A549 (cell line): ENCODE measurements at regions not wholly inside any gene's neighbourhood (a gene's known extent, or its start where the extent isn't known, plus 50 kb on each side); places are given as distances from the start of the nearest gene placed in this dataset.
"Not testable (repeated sequence)": the region's sequence is repeated elsewhere in the genome, so short reads cannot be mapped to it uniquely, and the experiment has no call there.

Experiments
- ATAC-seq, 2 experiments: fragments of 200-7000 bp in 1 of 2; fragments of >200 bp in 1 of 2; cut with Nextera tagmentation in 1 of 2; cut with Tn5 transposase in 1 of 2; 3 replicates each; pipeline versions ENCODE4 v1.8.0 to v1.9.1; 2018 to 2020; ENCODE audit warnings: mild to moderate bottlenecking in 1 of 2, moderate library complexity in 1 of 2
- CTCF ChIA-PET: fragments of 300-600 bp; sonication (Branson Sonifier 250); formaldehyde crosslinking; extraction: SDS; loops from one replicate; lab custom pipeline; 2021; ENCODE audit warnings: antibody characterized with exemption, inconsistent platforms; lab: Yijun Ruan, JAX
- POLR2A ChIA-PET: fragments of 350-600 bp; formaldehyde crosslinking; extraction: SDS; loops from one replicate; lab custom pipeline; 2021; ENCODE audit warnings: antibody characterized with exemption, inconsistent platforms; lab: Yijun Ruan, JAX
- DNase-seq, 2 experiments: peaks; one replicate each; pipeline versions ENCODE4 v3.0.0 to v3.0.0-alpha.2; 2011 to 2016; ENCODE audit warnings: low read depth in 1 of 2, low spot score in 1 of 2
- FAIRE-seq: peaks from 2 replicates; lab custom pipeline; 2011; peaks lifted over from hg19 to GRCh38; lab: Jason Lieb, UNC
- H3K27ac ChIP-seq, 2 experiments: fragments of >200 bp; sonication (Bioruptor Twin); formaldehyde crosslinking; 3 replicates each; pipeline ENCODE4 v1.5.1; 2016 to 2017
- H3K4me1 ChIP-seq: fragments of >200 bp; sonication (Bioruptor Twin); formaldehyde crosslinking; 3 replicates; pipeline ENCODE4 v1.6.1; 2016
- H3K4me2 ChIP-seq: fragments of >200 bp; sonication (Bioruptor Twin); formaldehyde crosslinking; 3 replicates; pipeline ENCODE4 v1.6.1; 2016
- H3K4me3 ChIP-seq: fragments of >200 bp; sonication (Bioruptor Twin); formaldehyde crosslinking; 3 replicates; pipeline ENCODE4 v1.5.1; 2016
- H3K9me3 ChIP-seq: fragments of >200 bp; sonication (Bioruptor Twin); formaldehyde crosslinking; 3 replicates; pipeline ENCODE4 v1.6.1; 2016
- CBX2 ChIP-seq: fragments of 200-600 bp; sonication (generic); IDR thresholded peaks from 2 replicates; pipeline ENCODE4 v1.6.1; 2016; ENCODE audit warnings: low read depth, mild to moderate bottlenecking, borderline replicate concordance
- CEBPB ChIP-seq, 2 experiments: fragments of >200 bp in 1 of 2; sonication (Bioruptor Twin) in 1 of 2; formaldehyde crosslinking in 1 of 2; IDR thresholded peaks; 2 replicates each; pipeline ENCODE4 v1.6.1; 2012 to 2016
- CHD4 ChIP-seq: fragments of 200-600 bp; sonication (generic); IDR thresholded peaks from 2 replicates; pipeline ENCODE4 v1.6.1; 2016; ENCODE audit warnings: antibody characterized with exemption, mild to moderate bottlenecking, borderline replicate concordance
- EHF ChIP-seq: fragments of 250-450 bp; sonication (Bioruptor Pico); IDR thresholded peaks from 2 replicates; pipeline ENCODE4 v1.5.0; 2020; ENCODE audit warnings: mild to moderate bottlenecking
- ESRRA ChIP-seq: fragments of 150-350 bp; IDR thresholded peaks from 2 replicates; pipeline ENCODE4 v1.6.1; 2014; ENCODE audit warnings: mild to moderate bottlenecking, low read length, borderline replicate concordance
- FOSL2 ChIP-seq, 2 experiments: fragments of 450-650 bp in 1 of 2; fragments of >200 bp in 1 of 2; sonication (Bioruptor Twin) in 1 of 2; formaldehyde crosslinking; IDR thresholded peaks; 2 replicates each; pipeline versions ENCODE4 v1.5.0 to v1.6.1; 2016 to 2020; ENCODE audit warnings: mild to moderate bottlenecking in 1 of 2, moderate library complexity in 1 of 2
- FOXS1 ChIP-seq: fragments of 250-450 bp; sonication (Bioruptor Pico); IDR thresholded peaks from 2 replicates; pipeline ENCODE4 v1.5.0; 2020; ENCODE audit warnings: mild to moderate bottlenecking, moderate library complexity
- GATA3 ChIP-seq: IDR thresholded peaks from 2 replicates; pipeline ENCODE4 v1.6.1; 2012; ENCODE audit warnings: borderline replicate concordance
- HMGXB4 ChIP-seq: fragments of 250-450 bp; sonication (Bioruptor Pico); IDR thresholded peaks from 2 replicates; pipeline ENCODE4 v1.5.0; 2021; ENCODE audit warnings: mild to moderate bottlenecking, moderate library complexity, borderline replicate concordance
- JUN ChIP-seq, 2 experiments: fragments of >200 bp; sonication (Bioruptor Twin); formaldehyde crosslinking; IDR thresholded peaks; 2 replicates in 1 of 2; 3 replicates in 1 of 2; pipeline ENCODE4 v1.6.1; 2016 to 2017
- KDM1A ChIP-seq: fragments of 200-600 bp; sonication (generic); IDR thresholded peaks from 2 replicates; pipeline ENCODE4 v1.6.1; 2016; ENCODE audit warnings: low read depth, mild to moderate bottlenecking
- KDM5A ChIP-seq: fragments of 200-600 bp; sonication (generic); IDR thresholded peaks from 2 replicates; pipeline ENCODE4 v1.6.1; 2016; ENCODE audit warnings: antibody characterized with exemption, mild to moderate bottlenecking
- MAFK ChIP-seq: fragments of 450-650 bp; IDR thresholded peaks from 2 replicates; pipeline ENCODE4 v1.6.1; 2014; ENCODE audit not compliant: partially characterized antibody
- MAZ ChIP-seq: fragments of 150-350 bp; IDR thresholded peaks from 2 replicates; pipeline ENCODE4 v1.6.1; 2014; ENCODE audit warnings: antibody characterized with exemption, low read depth, low read length, borderline replicate concordance
- MYC ChIP-seq: IDR thresholded peaks from 2 replicates; pipeline ENCODE4 v1.6.1; 2012; ENCODE audit warnings: mild to moderate bottlenecking, inconsistent platforms, low read length, improper control_type of control experiment, borderline replicate concordance
- NR3C1 ChIP-seq: fragments of >200 bp; sonication (Bioruptor Twin); formaldehyde crosslinking; IDR thresholded peaks from 3 replicates; pipeline ENCODE4 v1.6.1; 2017
- PHF8 ChIP-seq: fragments of 200-600 bp; sonication (generic); IDR thresholded peaks from 2 replicates; pipeline ENCODE4 v1.6.1; 2016; ENCODE audit warnings: low read depth, mild to moderate bottlenecking, antibody characterized with exemption, moderate library complexity, borderline replicate concordance
- POLR2A ChIP-seq: IDR thresholded peaks from 2 replicates; pipeline ENCODE4 v1.6.1; 2012; ENCODE audit warnings: mild to moderate bottlenecking, low read length
- RARB ChIP-seq: fragments of 250-450 bp; sonication (Bioruptor Pico); IDR thresholded peaks from 2 replicates; pipeline ENCODE4 v1.8.0; 2021; ENCODE audit warnings: mild to moderate bottlenecking, moderate library complexity
- REST ChIP-seq: fragments of 200-600 bp; sonication (generic); IDR thresholded peaks from 2 replicates; pipeline ENCODE4 v1.6.1; 2016; ENCODE audit warnings: antibody characterized with exemption, mild to moderate bottlenecking, moderate library complexity
- RFX5 ChIP-seq: fragments of 450-650 bp; IDR thresholded peaks from 2 replicates; pipeline ENCODE4 v1.7.1; 2014; ENCODE audit warnings: antibody characterized with exemption, mild to moderate bottlenecking, moderate library complexity
- TFCP2L1 ChIP-seq: fragments of 250-450 bp; sonication (Bioruptor Pico); IDR thresholded peaks from 2 replicates; pipeline ENCODE4 v1.5.0; 2021; ENCODE audit warnings: mild to moderate bottlenecking
- WGBS: methylation state at CpG from one replicate; pipeline ENCODE4 v1.1.6; 2017; ENCODE audit errors: missing lambda C conversion rate; 5-methylcytosine and 5-hydroxymethylcytosine counted together
- TF ChIP-seq, protein P1 (sequence below): fragments of >200 bp; sonication (Bioruptor Twin); formaldehyde crosslinking; IDR thresholded peaks from 3 replicates; pipeline ENCODE4 v1.6.1; 2016
- TF ChIP-seq, protein P2 (sequence below): fragments of 150-350 bp; IDR thresholded peaks from 2 replicates; pipeline ENCODE4 v1.6.1; 2014; ENCODE audit warnings: low read depth, mild to moderate bottlenecking, low read length
- TF ChIP-seq, protein P3 (sequence below): fragments of 250-450 bp; sonication (Bioruptor Pico); IDR thresholded peaks from 2 replicates; pipeline ENCODE4 v1.5.0; 2020; ENCODE audit warnings: low read depth, mild to moderate bottlenecking, moderate library complexity

DNA sequence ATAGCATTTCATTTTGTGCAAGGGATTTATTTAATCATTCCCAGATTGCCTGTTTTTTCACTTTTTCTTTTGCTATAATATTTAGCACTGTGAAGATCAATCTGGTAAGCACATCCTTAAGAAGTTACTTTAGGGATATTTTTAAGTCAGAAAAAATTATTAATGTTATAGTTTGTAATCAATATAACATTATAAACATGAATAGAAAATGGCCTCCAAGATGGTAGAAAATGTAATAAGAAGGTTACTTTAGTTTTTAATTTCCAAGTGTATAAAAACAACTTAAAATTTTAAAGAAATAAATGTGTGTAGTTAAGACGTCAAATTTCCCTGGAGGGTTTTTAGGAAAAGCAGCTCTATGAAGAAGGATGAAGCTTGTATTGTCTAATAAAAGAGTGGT lies 81.9 kb upstream of the SERPINE2 start:
- H3K4me1 ChIP-seq, result no peaks in the 10 kb centered on the region
- H3K9me3 ChIP-seq, result peaks cover 17% of the 10 kb centered on the region
- WGBS, result 85% methylated on average over 1 of the region's 1 CpG
- DNase-seq, result no peak
- no peak overlapping the region for H3K4me2 ChIP-seq
- no peak overlapping the region for H3K4me3 ChIP-seq
- FAIRE-seq, result no peak
- CTCF ChIA-PET, result interaction anchor here (0.9 kb wide), 1 partner anchor 72 kb away, joined by 4 read pairs; no protein-coding TSS in a partner anchor
- ATAC-seq, result no peak
- no peak for TF ChIP-seq CBX2
- TF ChIP-seq KDM1A, result no peak
- no peak for TF ChIP-seq CHD4
- TF ChIP-seq MAFK, result no peak
- no peak for TF ChIP-seq POLR2A
- TF ChIP-seq TFCP2L1, result no peak
- TF ChIP-seq PHF8, result no peak
- no peak for TF ChIP-seq MYC
- TF ChIP-seq RARB (CRISPR knock-in tag), result no peak
- TF ChIP-seq FOSL2 (IDR thresholded peaks at IDR 0.05), result no peak
- TF ChIP-seq FOSL2 (CRISPR knock-in tag; IDR thresholded peaks at IDR 0.05), result no peak
- no peak for TF ChIP-seq REST
- TF ChIP-seq EHF, result no peak
- TF ChIP-seq FOXS1 (CRISPR knock-in tag), result no peak
- TF ChIP-seq, all 56 proteins: peak for 0
- POLR2A ChIA-PET, result no interaction called here
- H3K27ac ChIP-seq, result no peak overlapping the region

DNA sequence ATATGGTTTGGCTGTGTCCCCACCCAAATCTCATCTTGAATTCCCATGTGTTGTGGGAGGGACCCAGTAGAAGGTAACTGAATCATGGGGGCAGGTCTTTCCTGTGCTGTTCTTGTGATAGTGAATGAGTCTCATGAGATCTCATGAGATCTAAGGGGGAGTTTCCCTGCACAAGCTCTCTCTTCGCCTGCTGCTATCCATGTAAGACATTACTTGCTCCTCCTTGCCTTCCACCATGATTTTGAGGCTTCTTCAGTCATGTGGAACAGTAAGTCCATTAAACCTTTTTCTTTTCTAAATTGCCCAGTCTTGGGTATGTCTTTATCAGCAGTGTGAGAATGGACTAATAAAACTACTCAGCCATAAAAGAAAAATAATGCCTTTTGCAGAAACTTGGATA lies 80.8 kb upstream of the SERPINE2 start:
- H3K4me2 ChIP-seq, H3K27ac ChIP-seq, H3K9me3 ChIP-seq, FAIRE-seq, POLR2A ChIA-PET, DNase-seq, H3K4me1 ChIP-seq, ATAC-seq, H3K4me3 ChIP-seq: not testable (repeated sequence)
- 75% methylated on average over 1 of the region's 1 CpG for WGBS
- CTCF ChIA-PET, result interaction anchor here (0.9 to 1.0 kb wide), 2 partner anchors 12 to 71 kb away, joined by 3 to 4 read pairs; no protein-coding TSS in a partner anchor

GRCh38 chr2:224114428-224114827 lies 75.3 kb upstream of the SERPINE2 start:
- TF ChIP-seq, protein P1, sequence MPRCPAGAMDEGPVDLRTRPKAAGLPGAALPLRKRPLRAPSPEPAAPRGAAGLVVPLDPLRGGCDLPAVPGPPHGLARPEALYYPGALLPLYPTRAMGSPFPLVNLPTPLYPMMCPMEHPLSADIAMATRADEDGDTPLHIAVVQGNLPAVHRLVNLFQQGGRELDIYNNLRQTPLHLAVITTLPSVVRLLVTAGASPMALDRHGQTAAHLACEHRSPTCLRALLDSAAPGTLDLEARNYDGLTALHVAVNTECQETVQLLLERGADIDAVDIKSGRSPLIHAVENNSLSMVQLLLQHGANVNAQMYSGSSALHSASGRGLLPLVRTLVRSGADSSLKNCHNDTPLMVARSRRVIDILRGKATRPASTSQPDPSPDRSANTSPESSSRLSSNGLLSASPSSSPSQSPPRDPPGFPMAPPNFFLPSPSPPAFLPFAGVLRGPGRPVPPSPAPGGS, result no peak
- TF ChIP-seq KDM5A (no peak), JUN (IDR thresholded peaks at IDR 0.05) (no peak), MAZ (no peak), RFX5 (no peak), KDM1A (no peak), ESRRA (no peak), HMGXB4 (CRISPR knock-in tag) (no peak), RARB (CRISPR knock-in tag) (no peak), GATA3 (no peak), EHF (no peak), CEBPB (IDR thresholded peaks at IDR 0.05) (no peak), FOXS1 (CRISPR knock-in tag) (no peak), NR3C1 (no peak)
- TF ChIP-seq, protein P2, sequence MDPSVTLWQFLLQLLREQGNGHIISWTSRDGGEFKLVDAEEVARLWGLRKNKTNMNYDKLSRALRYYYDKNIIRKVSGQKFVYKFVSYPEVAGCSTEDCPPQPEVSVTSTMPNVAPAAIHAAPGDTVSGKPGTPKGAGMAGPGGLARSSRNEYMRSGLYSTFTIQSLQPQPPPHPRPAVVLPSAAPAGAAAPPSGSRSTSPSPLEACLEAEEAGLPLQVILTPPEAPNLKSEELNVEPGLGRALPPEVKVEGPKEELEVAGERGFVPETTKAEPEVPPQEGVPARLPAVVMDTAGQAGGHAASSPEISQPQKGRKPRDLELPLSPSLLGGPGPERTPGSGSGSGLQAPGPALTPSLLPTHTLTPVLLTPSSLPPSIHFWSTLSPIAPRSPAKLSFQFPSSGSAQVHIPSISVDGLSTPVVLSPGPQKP, result no peak
- TF ChIP-seq, protein P3, sequence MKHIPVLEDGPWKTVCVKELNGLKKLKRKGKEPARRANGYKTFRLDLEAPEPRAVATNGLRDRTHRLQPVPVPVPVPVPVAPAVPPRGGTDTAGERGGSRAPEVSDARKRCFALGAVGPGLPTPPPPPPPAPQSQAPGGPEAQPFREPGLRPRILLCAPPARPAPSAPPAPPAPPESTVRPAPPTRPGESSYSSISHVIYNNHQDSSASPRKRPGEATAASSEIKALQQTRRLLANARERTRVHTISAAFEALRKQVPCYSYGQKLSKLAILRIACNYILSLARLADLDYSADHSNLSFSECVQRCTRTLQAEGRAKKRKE (CRISPR knock-in tag), result no peak
- no peak overlapping the region for H3K4me2 ChIP-seq
- POLR2A ChIA-PET, result no interaction called here
- H3K4me3 ChIP-seq, result no peak overlapping the region
- CTCF ChIA-PET, result no interaction called here
- ATAC-seq, result no peak
- WGBS, result 35% methylated on average over 2 of the region's 2 CpGs
- DNase-seq, result no peak
- FAIRE-seq, result no peak
- H3K27ac ChIP-seq, result no peak overlapping the region
- H3K4me1 ChIP-seq, result 0 out of 3 replicates have a peak, but pooled peaks cover 2% of the 10 kb centered on the region
- H3K9me3 ChIP-seq, result 0 out of 3 replicates have a peak, but pooled peaks cover 7% of the 10 kb centered on the region
